GM18868 (cell line): ENCODE measurements at regions not wholly inside any gene's neighbourhood (a gene's known extent, or its start where the extent isn't known, plus 50 kb on each side); places are given as distances from the start of the nearest gene placed in this dataset.

ENCODE experiments used
- ATAC-seq: cut with Tn5 transposase; IDR thresholded peaks from one replicate; pipeline ENCODE4 v1.9.1; 2021; ENCODE audit warnings: mild to moderate bottlenecking, moderate library complexity; ENCODE audit not compliant: unreplicated experiment

GRCh38 chr16:85498607-85499006 is 114.5 kb upstream of the GSE1 start:
- no peak for ATAC-seq

DNA sequence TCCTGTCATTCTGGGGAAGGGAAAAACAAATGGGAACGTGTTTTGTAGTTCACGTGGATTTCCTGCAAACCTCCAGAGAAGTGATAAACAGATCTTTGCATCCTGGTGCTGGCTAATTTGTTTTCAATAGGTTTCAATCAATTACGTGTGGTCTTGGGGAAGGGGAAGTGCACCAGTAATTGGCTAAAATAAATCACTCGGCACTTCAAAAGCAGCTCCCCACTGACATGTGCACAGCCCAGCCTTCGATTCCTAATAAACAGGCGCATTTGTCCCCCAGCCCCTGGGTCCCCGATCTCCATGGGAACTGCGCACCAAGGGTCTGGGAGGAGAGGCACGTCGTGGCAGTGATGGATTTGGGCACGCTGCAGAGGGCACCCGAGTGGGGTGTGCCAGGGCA is 112.9 kb upstream of the GSE1 start:
- ATAC-seq, result no peak

- ATAC-seq, result no peak
Observed at GRCh38 chr16:85501900-85502299, 111.2 kb upstream of the GSE1 start.

- ATAC-seq, result no peak
Observed at GRCh38 chr16:85502357-85502756, 110.8 kb upstream of the GSE1 start.

DNA sequence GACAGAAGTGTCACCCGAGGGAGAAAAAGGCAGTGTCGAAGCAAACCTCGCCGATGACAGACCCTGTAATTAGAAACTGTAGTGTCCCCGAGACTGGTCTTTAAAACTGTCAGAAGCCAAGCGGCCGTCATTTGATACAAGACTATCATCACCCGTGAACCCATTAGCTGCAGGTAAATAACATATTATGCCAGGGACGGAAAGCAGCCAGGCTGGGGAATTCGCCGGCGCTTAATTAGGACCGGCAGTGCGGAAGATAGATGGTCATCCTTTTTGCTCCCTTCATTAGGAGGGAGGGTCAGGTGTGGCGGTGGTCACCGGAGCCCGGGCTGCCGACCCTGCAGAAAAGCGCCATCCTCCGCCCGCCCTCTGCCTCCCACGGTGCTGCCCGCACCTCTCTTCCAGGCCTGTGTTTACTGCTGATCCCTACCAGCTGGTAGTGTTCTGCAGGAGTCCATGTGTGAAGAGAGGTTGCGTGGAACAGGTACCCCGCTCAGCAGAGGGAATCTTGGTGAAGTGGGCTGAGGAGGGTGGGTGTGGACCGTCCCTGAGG is 109.4 kb upstream of the GSE1 start:
- no peak for ATAC-seq

- ATAC-seq, result no peak
Observed at GRCh38 chr16:85504242-85504641, 108.9 kb upstream of the GSE1 start.

DNA sequence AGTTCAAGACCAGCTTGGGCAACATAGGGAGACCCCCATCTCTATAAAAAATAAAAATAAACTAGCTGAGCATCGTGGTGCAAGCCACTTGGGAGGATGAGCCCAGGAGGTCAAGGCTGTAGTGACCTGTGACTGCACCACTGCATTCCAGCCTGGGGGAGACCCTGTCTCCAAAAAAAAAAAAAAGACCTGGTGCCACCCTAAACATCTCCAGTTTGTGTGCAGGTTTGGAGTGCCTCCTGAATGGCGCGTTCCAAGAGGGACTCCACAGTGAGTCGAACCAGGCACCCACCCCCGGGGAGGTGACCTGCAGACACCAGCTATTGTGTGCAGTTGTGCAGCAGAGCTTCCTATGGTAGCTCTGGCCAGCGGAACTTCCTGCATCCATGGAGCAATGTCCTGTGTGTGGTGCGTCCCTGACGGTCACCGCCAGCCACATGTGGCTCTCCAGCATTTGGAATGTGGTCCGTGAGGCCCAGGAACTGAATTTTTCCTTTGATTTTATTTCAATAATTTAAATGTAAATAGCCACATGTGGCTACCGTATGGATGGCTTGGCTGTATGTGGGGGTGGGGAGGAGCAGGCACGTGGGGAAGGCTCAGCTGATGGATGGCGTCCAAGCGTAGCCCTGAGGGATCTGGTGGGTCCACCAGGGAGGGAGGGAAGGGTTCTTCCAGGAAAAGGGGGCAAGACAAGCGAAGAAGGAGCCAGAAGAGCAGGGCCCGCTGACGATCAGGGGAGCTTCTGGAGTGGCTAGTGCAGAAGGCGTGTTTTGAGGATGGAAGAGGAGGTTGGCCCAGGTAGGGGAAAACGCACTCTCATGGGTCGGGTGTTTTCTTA is 107.1 kb upstream of the GSE1 start:
- ATAC-seq, result no peak

GRCh38 chr16:85506635-85506911 is 106.5 kb upstream of the GSE1 start:
- ATAC-seq, result no peak

- ATAC-seq, result no peak
Observed at GRCh38 chr16:85507342-85507741, 105.8 kb upstream of the GSE1 start.

GRCh38 chr16:85508388-85508787 is 104.7 kb upstream of the GSE1 start:
- no peak for ATAC-seq

GRCh38 chr16:85508993-85509392 is 104.1 kb upstream of the GSE1 start:
- no peak for ATAC-seq

DNA sequence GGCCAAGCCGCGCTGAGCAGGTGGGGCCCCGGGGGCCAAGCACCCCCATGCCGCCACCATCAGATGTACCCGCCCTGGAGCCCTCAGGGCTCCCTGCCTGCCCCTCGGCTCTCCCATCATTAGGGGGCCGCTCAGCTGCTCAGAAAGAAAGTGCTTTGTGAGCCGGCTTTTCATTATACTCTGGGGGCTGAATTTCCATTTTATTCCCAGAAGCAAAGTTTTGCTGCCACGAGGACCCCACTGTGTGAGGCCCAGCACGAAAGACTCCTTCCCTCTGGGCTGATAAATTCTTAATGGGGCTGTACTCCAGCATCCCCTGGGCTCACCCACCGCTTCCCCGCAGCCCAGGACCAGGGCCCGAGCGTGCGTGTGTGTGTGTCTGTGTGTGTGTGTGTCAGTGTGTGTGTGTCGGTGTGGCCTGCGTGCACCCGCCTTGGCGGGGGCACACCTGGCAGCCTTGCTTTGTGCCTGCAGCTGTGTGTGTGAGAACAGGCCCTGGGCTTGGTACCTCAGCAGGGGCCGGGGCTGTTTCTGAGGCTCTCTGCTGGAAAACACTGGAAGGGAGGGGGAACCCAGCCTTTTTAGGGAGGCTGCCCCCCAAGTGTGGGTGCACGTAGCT is 103.0 kb upstream of the GSE1 start:
- ATAC-seq, result no peak

GRCh38 chr16:85511938-85512807 is 100.9 kb upstream of the GSE1 start:
- ATAC-seq, result no peak

DNA sequence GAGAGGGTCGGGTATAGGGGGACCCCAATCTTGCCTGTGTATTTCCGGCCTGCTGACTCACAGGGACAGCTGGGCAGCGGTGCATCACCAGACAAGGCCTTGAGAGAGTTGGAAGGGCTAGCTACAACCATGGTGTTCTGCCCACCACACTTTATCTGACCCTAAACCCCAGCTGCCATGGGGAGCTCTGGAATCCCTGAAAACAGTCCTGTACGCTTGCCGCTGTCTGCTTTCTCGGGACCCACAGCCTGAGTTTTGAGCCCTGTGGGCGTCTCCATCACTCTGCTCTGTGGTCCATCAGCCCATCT is 100.4 kb upstream of the GSE1 start:
- no peak for ATAC-seq

DNA sequence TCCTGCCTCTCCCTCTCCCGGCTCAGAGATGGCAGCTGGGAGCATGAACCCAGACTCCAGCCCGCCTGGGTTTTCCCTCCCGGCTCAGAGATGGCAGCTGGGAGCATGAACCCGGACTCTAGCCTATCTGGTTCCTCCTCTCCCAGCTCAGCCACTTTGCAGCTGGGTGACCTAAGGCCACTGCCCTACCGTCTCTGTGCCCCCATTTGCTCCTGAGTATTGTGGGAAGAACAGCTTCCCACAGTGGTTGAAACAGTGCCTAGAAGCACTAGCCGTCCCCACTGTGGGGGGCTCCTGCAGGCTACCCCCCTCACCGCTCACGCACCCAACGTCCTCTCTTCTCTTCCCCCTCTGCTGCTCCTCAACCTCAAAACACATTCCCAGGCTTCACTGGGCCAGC is 99.9 kb upstream of the GSE1 start:
- ATAC-seq, result no peak

- ATAC-seq, result no peak
Observed at GRCh38 chr16:85513649-85514048, 99.5 kb upstream of the GSE1 start.

DNA sequence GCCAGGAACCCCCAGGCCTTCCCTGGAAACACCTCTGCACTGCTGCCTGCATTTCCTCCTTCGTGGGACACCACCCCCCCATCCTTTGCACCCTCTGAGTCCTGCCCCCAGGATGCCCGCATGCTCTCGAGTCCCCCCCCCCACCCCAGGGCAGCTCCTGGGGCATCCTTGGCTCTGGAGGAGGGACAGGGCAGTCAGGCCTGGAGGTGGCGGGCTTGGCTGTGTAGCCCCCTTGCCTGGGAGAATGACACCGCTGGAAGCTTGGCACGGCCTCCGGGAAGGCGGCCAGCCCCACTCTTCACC is 98.9 kb upstream of the GSE1 start:
- ATAC-seq, result no peak

- no peak for ATAC-seq
Observed at GRCh38 chr16:85514598-85515318, 98.4 kb upstream of the GSE1 start.

GRCh38 chr16:85515319-85515745 is 97.8 kb upstream of the GSE1 start:
- no peak for ATAC-seq

- no peak for ATAC-seq
Observed at GRCh38 chr16:85515830-85516397, 97.2 kb upstream of the GSE1 start.

DNA sequence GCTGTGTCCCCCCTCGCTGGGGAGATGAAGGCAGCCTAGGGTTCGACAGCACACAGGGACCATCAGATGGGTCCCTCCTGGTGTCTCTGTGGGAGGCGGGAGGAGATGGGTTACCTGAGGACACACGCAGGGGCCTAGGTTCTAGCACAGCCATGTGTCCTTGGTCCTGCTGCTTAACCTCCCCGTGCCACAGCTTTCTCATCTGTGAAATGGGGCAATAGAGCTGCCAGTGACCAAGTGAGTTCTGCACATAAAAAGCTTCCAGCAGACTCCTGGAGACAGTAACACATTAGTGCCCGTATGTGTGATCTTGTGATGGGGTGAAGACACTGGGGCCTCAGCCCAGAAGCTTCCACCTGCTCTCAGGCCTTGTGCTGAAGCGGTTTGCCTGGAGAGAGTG is 96.0 kb upstream of the GSE1 start:
- ATAC-seq, result no peak
